GM12878 (cell line): ENCODE measurements at regions not wholly inside any gene's neighbourhood (a gene's known extent, or its start where the extent isn't known, plus 50 kb on each side); places are given as distances from the start of the nearest gene placed in this dataset.

Experiments used
- ATF2 ChIP-seq: IDR thresholded peaks from 2 replicates; pipeline ENCODE4 v1.6.1; 2012; ENCODE audit warnings: low read length, inconsistent platforms
- BHLHE40 ChIP-seq, 2 experiments: fragments of 450-650 bp in 1 of 2; IDR thresholded peaks; 2 replicates each; pipeline ENCODE4 v1.6.1; 2011 to 2017; ENCODE audit warnings: low read depth in 2 of 2, borderline replicate concordance in 1 of 2, improper control_type of control experiment in 1 of 2, low read length in 1 of 2, mild to moderate bottlenecking in 1 of 2
- CBX5 ChIP-seq: sonication (generic); IDR thresholded peaks from 2 replicates; pipeline ENCODE4 v1.6.1; 2016; ENCODE audit warnings: low read depth, moderate library complexity, mild to moderate bottlenecking, inconsistent platforms
- CEBPB ChIP-seq, 2 experiments: fragments of 150-350 bp in 1 of 2; IDR thresholded peaks; 2 replicates each; pipeline ENCODE4 v1.6.1; 2012 to 2014; ENCODE audit warnings: low read depth in 2 of 2, low read length in 2 of 2, borderline replicate concordance in 1 of 2, inconsistent platforms in 1 of 2
- EED ChIP-seq: sonication (generic); IDR thresholded peaks from 2 replicates; pipeline ENCODE4 v1.6.1; 2016; ENCODE audit warnings: antibody characterized with exemption, low read depth
- EZH2 ChIP-seq: IDR thresholded peaks from 2 replicates; pipeline ENCODE4 v1.6.1; 2012; ENCODE audit warnings: low read depth, mild to moderate bottlenecking, control low read depth, inconsistent platforms, low read length, borderline replicate concordance; ENCODE audit not compliant: control insufficient read depth
- HCFC1 ChIP-seq: fragments of 150-350 bp; IDR thresholded peaks from 2 replicates; pipeline ENCODE4 v1.6.1; 2014; ENCODE audit warnings: low read length
- HSF1 ChIP-seq: fragments of 150-350 bp; IDR thresholded peaks from 2 replicates; pipeline ENCODE4 v1.6.1; 2014; ENCODE audit warnings: mild to moderate bottlenecking, low read depth, low read length
- IKZF2 ChIP-seq, 2 experiments: fragments of 450-650 bp; IDR thresholded peaks; 2 replicates each; pipeline ENCODE4 v1.6.1; 2017; ENCODE audit warnings: mild to moderate bottlenecking in 2 of 2, moderate library complexity in 2 of 2
- IRF4 ChIP-seq: IDR thresholded peaks from 2 replicates; pipeline ENCODE4 v1.6.1; 2011; ENCODE audit warnings: low read depth, low read length
- IRF5 ChIP-seq: fragments of 450-650 bp; IDR thresholded peaks from 2 replicates; pipeline ENCODE4 v1.6.1; 2017; ENCODE audit warnings: borderline replicate concordance
- JUNB ChIP-seq: IDR thresholded peaks from 2 replicates; pipeline ENCODE4 v1.6.1; 2016; ENCODE audit warnings: antibody characterized with exemption, mild to moderate bottlenecking
- NR2F1 ChIP-seq: fragments of 450-650 bp; conservative IDR thresholded peaks from 2 replicates; pipeline ENCODE4 v1.6.1; 2017; ENCODE audit warnings: mild to moderate bottlenecking
- PAX5 ChIP-seq: IDR thresholded peaks from 2 replicates; pipeline ENCODE4 v1.6.1; 2011; ENCODE audit warnings: low read depth, low read length, borderline replicate concordance
- RB1 ChIP-seq: fragments of 450-650 bp; formaldehyde crosslinking; IDR thresholded peaks from 2 replicates; pipeline ENCODE4 v1.6.1; 2017; ENCODE audit warnings: mild to moderate bottlenecking, borderline replicate concordance
- SKIL ChIP-seq: fragments of 450-650 bp; IDR thresholded peaks from 2 replicates; pipeline ENCODE4 v1.6.1; 2017; ENCODE audit warnings: mild to moderate bottlenecking, low read depth, inconsistent platforms; ENCODE audit not compliant: poor library complexity, severe bottlenecking
- SMAD1 ChIP-seq: fragments of 450-650 bp; IDR thresholded peaks from 2 replicates; pipeline ENCODE4 v1.6.1; 2018; ENCODE audit warnings: mild to moderate bottlenecking, low read depth; ENCODE audit not compliant: partially characterized antibody
- SPI1 ChIP-seq: IDR thresholded peaks from 2 replicates; pipeline ENCODE4 v1.6.1; 2011; ENCODE audit warnings: low read depth, mild to moderate bottlenecking, low read length, moderate library complexity, borderline replicate concordance; ENCODE audit not compliant: insufficient read depth
- TBL1XR1 ChIP-seq: IDR thresholded peaks from 2 replicates; pipeline ENCODE4 v1.6.1; 2012; ENCODE audit warnings: low read depth, low read length, improper control_type of control experiment
- TCF7 ChIP-seq: IDR thresholded peaks from 2 replicates; pipeline ENCODE4 v1.6.1; 2014; ENCODE audit warnings: antibody characterized with exemption, borderline replicate concordance
- ZBED1 ChIP-seq: IDR thresholded peaks from 2 replicates; pipeline ENCODE4 v1.6.1; 2016; ENCODE audit warnings: borderline replicate concordance
- ZNF217 ChIP-seq: fragments of 450-650 bp; IDR thresholded peaks from 2 replicates; pipeline ENCODE4 v1.6.1; 2017; ENCODE audit warnings: antibody characterized with exemption, mild to moderate bottlenecking

GRCh38 chr1:101293461-101294051 lies 56.7 kb downstream of the S1PR1 start (continued):
- no peak for TF ChIP-seq HCFC1
- peak in 1 of 2 experiments; percentile 43; a peak in 1 of 4 replicates for TF ChIP-seq BHLHE40 (IDR thresholded peaks at IDR 0.05; ENCODE audit: borderline replicate concordance in 1 of 2, low read depth in 2 of 2, low read length in 1 of 2)
- TF ChIP-seq ZNF217, result peak; percentile 73; the same call in 1 of the 2 replicates
- peak; percentile 68; the same call in 1 of the 2 replicates for TF ChIP-seq TCF7
- peak; percentile 100 for TF ChIP-seq EED
- TF ChIP-seq IRF5, result peak; percentile 43; the same call in 1 of the 2 replicates
- peak; percentile 84 for TF ChIP-seq SKIL
- TF ChIP-seq ATF2, result peak; percentile 98
- TF ChIP-seq CBX5, result peak; percentile 52; the same call in 1 of the 2 replicates
- TF ChIP-seq IKZF2 (IDR thresholded peaks at IDR 0.05), result peak; percentile 95 to 97
- peak; percentile 91 for TF ChIP-seq NR2F1
- peak; percentile 96 for TF ChIP-seq ZBED1
- peak; percentile 87 for TF ChIP-seq SPI1
- TF ChIP-seq JUNB, result peak; percentile 88
- peak in 1 of 2 experiments; percentile 93; a peak in 1 of 4 replicates for TF ChIP-seq CEBPB (IDR thresholded peaks at IDR 0.05; ENCODE audit: borderline replicate concordance in 1 of 2, low read depth in 2 of 2, low read length in 2 of 2)
- TF ChIP-seq IRF4, result peak; percentile 85
- TF ChIP-seq SMAD1, result peak; percentile 53
- TF ChIP-seq PAX5, result peak; percentile 74; the same call in 1 of the 2 replicates
- no peak for TF ChIP-seq EZH2
- TF ChIP-seq HSF1, result no peak
- no peak for TF ChIP-seq TBL1XR1
- no peak for TF ChIP-seq RB1
